ENCODE measurements at regions not wholly inside any gene's neighbourhood (a gene's known extent, or its start where the extent isn't known, plus 50 kb on each side); places are given as distances from the start of the nearest gene placed in this dataset.

DNA sequence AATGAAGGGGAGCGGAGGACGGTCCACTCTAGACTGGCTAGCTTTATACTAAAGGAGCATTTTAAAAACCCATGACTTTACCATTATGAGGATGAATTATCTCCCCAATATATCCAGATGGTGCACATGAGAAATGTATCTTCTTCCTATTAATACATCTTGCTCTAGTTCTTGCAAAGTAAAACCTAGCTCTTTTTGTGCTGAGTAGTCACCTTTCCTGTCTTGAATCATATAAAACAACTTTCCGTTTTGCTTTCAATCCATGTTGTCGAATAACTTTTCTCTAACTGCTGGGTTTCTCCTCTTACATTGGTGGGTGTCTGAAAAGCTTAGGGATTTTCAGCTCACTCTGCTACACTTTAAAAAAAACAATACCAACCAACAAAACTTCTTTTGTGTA lies 96.3 kb upstream of the TAC1 start:
- TF ChIP-seq, protein P1, sequence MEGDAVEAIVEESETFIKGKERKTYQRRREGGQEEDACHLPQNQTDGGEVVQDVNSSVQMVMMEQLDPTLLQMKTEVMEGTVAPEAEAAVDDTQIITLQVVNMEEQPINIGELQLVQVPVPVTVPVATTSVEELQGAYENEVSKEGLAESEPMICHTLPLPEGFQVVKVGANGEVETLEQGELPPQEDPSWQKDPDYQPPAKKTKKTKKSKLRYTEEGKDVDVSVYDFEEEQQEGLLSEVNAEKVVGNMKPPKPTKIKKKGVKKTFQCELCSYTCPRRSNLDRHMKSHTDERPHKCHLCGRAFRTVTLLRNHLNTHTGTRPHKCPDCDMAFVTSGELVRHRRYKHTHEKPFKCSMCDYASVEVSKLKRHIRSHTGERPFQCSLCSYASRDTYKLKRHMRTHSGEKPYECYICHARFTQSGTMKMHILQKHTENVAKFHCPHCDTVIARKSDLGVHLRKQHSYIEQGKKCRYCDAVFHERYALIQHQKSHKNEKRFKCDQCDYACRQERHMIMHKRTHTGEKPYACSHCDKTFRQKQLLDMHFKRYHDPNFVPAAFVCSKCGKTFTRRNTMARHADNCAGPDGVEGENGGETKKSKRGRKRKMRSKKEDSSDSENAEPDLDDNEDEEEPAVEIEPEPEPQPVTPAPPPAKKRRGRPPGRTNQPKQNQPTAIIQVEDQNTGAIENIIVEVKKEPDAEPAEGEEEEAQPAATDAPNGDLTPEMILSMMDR (IDR thresholded peaks at IDR 0.05): no peak
- no peak for TF ChIP-seq POLR2A (IDR thresholded peaks at IDR 0.05)

All from adrenal gland (tissue), 5 donors.